GM12873 (cell line): ENCODE measurements at regions not wholly inside any gene's neighbourhood (a gene's known extent, or its start where the extent isn't known, plus 50 kb on each side); places are given as distances from the start of the nearest gene placed in this dataset.

ENCODE experiments used
- CTCF ChIP-seq: IDR thresholded peaks from 2 replicates; pipeline ENCODE4 v1.5.1; 2012; ENCODE audit warnings: low read depth, mild to moderate bottlenecking, moderate library complexity, low read length, control low read depth; ENCODE audit not compliant: insufficient read depth; ENCODE audit errors: missing control alignments

- TF ChIP-seq CTCF, result no peak
Measured at GRCh38 chr6:71706523-71706922, 179.8 kb upstream of the RIMS1 start.

GRCh38 chr6:71707059-71707458, 179.3 kb upstream of the RIMS1 start:
- no peak for TF ChIP-seq CTCF

- no peak for TF ChIP-seq CTCF
Measured at GRCh38 chr6:71720705-71721104, 165.6 kb upstream of the RIMS1 start.

GRCh38 chr6:71721642-71722041, 164.7 kb upstream of the RIMS1 start:
- TF ChIP-seq CTCF, result no peak

GRCh38 chr6:71722736-71723135, 163.6 kb upstream of the RIMS1 start:
- no peak for TF ChIP-seq CTCF

- TF ChIP-seq CTCF, result no peak
Measured at GRCh38 chr6:71724456-71725125, 161.8 kb upstream of the RIMS1 start.

- no peak for TF ChIP-seq CTCF
Measured at GRCh38 chr6:71725126-71725470, 161.3 kb upstream of the RIMS1 start.
